IPS-18a (cell line): ENCODE measurements at regions not wholly inside any gene's neighbourhood (a gene's known extent, or its start where the extent isn't known, plus 50 kb on each side); places are given as distances from the start of the nearest gene placed in this dataset.

Source experiments
- H3K27ac ChIP-seq: one replicate; pipeline ENCODE4 v1.5.1; 2013; ENCODE audit warnings: low read length
- H3K27me3 ChIP-seq: one replicate; pipeline ENCODE4 v1.6.1; 2013; ENCODE audit warnings: mild to moderate bottlenecking, low read length; ENCODE audit not compliant: control insufficient read depth, insufficient read depth
- H3K36me3 ChIP-seq: one replicate; pipeline ENCODE4 v1.6.1; 2013; ENCODE audit warnings: low read depth, low read length; ENCODE audit not compliant: control insufficient read depth
- H3K4me1 ChIP-seq: one replicate; pipeline ENCODE4 v1.6.1; 2013; ENCODE audit warnings: low read depth, low read length; ENCODE audit not compliant: control insufficient read depth
- H3K4me3 ChIP-seq: one replicate; pipeline ENCODE4 v1.5.1; 2013; ENCODE audit warnings: low read length
- H3K9ac ChIP-seq: one replicate; pipeline ENCODE4 v1.6.1; 2013; ENCODE audit warnings: mild to moderate bottlenecking, low read length, moderate library complexity
- H3K9me3 ChIP-seq: one replicate; pipeline ENCODE4 v1.6.1; 2013; ENCODE audit warnings: low read depth, low read length; ENCODE audit not compliant: control insufficient read depth

- no peak overlapping the region for H3K9ac ChIP-seq
- no peaks in the 10 kb centered on the region for H3K9me3 ChIP-seq
- H3K4me1 ChIP-seq, result no peaks in the 10 kb centered on the region
- no peak overlapping the region for H3K27ac ChIP-seq
- no peak overlapping the region for H3K4me3 ChIP-seq
- no peaks in the 10 kb centered on the region for H3K27me3 ChIP-seq
- H3K36me3 ChIP-seq, result no peaks in the 10 kb centered on the region
Measured at GRCh38 chr4:156248917-156249316, 295.3 kb upstream of the CTSO start.

- Histone ChIP-seq H3K9ac (no peak overlapping the region), H3K36me3 (no peaks in the 10 kb centered on the region), H3K4me1 (no peaks in the 10 kb centered on the region), H3K27me3 (no peaks in the 10 kb centered on the region), H3K27ac (no peak overlapping the region), H3K9me3 (no peaks in the 10 kb centered on the region), H3K4me3 (no peak overlapping the region)
Measured at GRCh38 chr4:156247470-156247869, 293.8 kb upstream of the CTSO start.

- H3K9me3 ChIP-seq, result no peaks in the 10 kb centered on the region
- no peaks in the 10 kb centered on the region for H3K27me3 ChIP-seq
- H3K27ac ChIP-seq, result no peak overlapping the region
- no peak overlapping the region for H3K9ac ChIP-seq
- H3K4me1 ChIP-seq, result no peaks in the 10 kb centered on the region
- no peaks in the 10 kb centered on the region for H3K36me3 ChIP-seq
- no peak overlapping the region for H3K4me3 ChIP-seq
Measured at GRCh38 chr4:156243015-156243414, 289.3 kb upstream of the CTSO start.

GRCh38 chr4:156242390-156242789, 288.7 kb upstream of the CTSO start:
- H3K9ac ChIP-seq, result no peak overlapping the region
- H3K27ac ChIP-seq, result no peak overlapping the region
- no peaks in the 10 kb centered on the region for H3K27me3 ChIP-seq
- H3K4me1 ChIP-seq, result no peaks in the 10 kb centered on the region
- no peaks in the 10 kb centered on the region for H3K9me3 ChIP-seq
- H3K36me3 ChIP-seq, result no peaks in the 10 kb centered on the region
- H3K4me3 ChIP-seq, result no peak overlapping the region

GRCh38 chr4:156241896-156242295, 288.2 kb upstream of the CTSO start:
- no peak overlapping the region for H3K4me3 ChIP-seq
- peaks cover 4% of the 10 kb centered on the region for H3K4me1 ChIP-seq
- no peaks in the 10 kb centered on the region for H3K27me3 ChIP-seq
- H3K9ac ChIP-seq, result no peak overlapping the region
- H3K9me3 ChIP-seq, result no peaks in the 10 kb centered on the region
- H3K27ac ChIP-seq, result no peak overlapping the region
- H3K36me3 ChIP-seq, result no peaks in the 10 kb centered on the region

- Histone ChIP-seq H3K9ac (no peak overlapping the region), H3K9me3 (no peaks in the 10 kb centered on the region), H3K4me3 (no peak overlapping the region)
Measured at GRCh38 chr4:156238171-156238570, 284.5 kb upstream of the CTSO start.

GRCh38 chr4:156237231-156237630, 283.6 kb upstream of the CTSO start:
- Histone ChIP-seq H3K9ac (no peak overlapping the region), H3K4me3 (no peak overlapping the region), H3K27me3 (no peaks in the 10 kb centered on the region), H3K9me3 (no peaks in the 10 kb centered on the region), H3K27ac (no peak overlapping the region), H3K4me1 (peaks cover 8% of the 10 kb centered on the region), H3K36me3 (no peaks in the 10 kb centered on the region)

More at GRCh38 chr4:156238171-156238570, 284.5 kb upstream of the CTSO start:
- no peaks in the 10 kb centered on the region for H3K27me3 ChIP-seq
- no peaks in the 10 kb centered on the region for H3K36me3 ChIP-seq
- H3K27ac ChIP-seq, result no peak overlapping the region
- H3K4me1 ChIP-seq, result peaks cover 8% of the 10 kb centered on the region

- Histone ChIP-seq H3K36me3 (no peaks in the 10 kb centered on the region), H3K9ac (no peak overlapping the region), H3K9me3 (no peaks in the 10 kb centered on the region), H3K27ac (no peak overlapping the region), H3K4me3 (no peak overlapping the region), H3K27me3 (no peaks in the 10 kb centered on the region), H3K4me1 (no peaks in the 10 kb centered on the region)
Measured at GRCh38 chr4:156230176-156230575, 276.5 kb upstream of the CTSO start.

GRCh38 chr4:156228676-156229075, 275.0 kb upstream of the CTSO start:
- Histone ChIP-seq H3K27me3 (no peaks in the 10 kb centered on the region), H3K9me3 (no peaks in the 10 kb centered on the region), H3K36me3 (no peaks in the 10 kb centered on the region), H3K27ac (no peak overlapping the region), H3K4me3 (no peak overlapping the region), H3K4me1 (no peaks in the 10 kb centered on the region), H3K9ac (no peak overlapping the region)

- no peaks in the 10 kb centered on the region for H3K4me1 ChIP-seq
- H3K36me3 ChIP-seq, result no peaks in the 10 kb centered on the region
- H3K27me3 ChIP-seq, result no peaks in the 10 kb centered on the region
- H3K27ac ChIP-seq, result no peak overlapping the region
- no peak overlapping the region for H3K4me3 ChIP-seq
- no peaks in the 10 kb centered on the region for H3K9me3 ChIP-seq
- no peak overlapping the region for H3K9ac ChIP-seq
Measured at GRCh38 chr4:156227321-156227720, 273.7 kb upstream of the CTSO start.

GRCh38 chr4:156223985-156224384, 270.3 kb upstream of the CTSO start:
- Histone ChIP-seq H3K9me3 (no peaks in the 10 kb centered on the region), H3K9ac (no peak overlapping the region), H3K4me3 (no peak overlapping the region), H3K36me3 (no peaks in the 10 kb centered on the region), H3K27ac (no peak overlapping the region), H3K4me1 (no peaks in the 10 kb centered on the region), H3K27me3 (no peaks in the 10 kb centered on the region)

GRCh38 chr4:156217236-156217635, 263.6 kb upstream of the CTSO start:
- Histone ChIP-seq H3K36me3 (no peaks in the 10 kb centered on the region), H3K4me3 (no peak overlapping the region), H3K9ac (no peak overlapping the region), H3K9me3 (no peaks in the 10 kb centered on the region), H3K27me3 (no peaks in the 10 kb centered on the region), H3K4me1 (no peaks in the 10 kb centered on the region), H3K27ac (no peak overlapping the region)
